ENCODE measurements at regions not wholly inside any gene's neighbourhood (a gene's known extent, or its start where the extent isn't known, plus 50 kb on each side); places are given as distances from the start of the nearest gene placed in this dataset.

DNA sequence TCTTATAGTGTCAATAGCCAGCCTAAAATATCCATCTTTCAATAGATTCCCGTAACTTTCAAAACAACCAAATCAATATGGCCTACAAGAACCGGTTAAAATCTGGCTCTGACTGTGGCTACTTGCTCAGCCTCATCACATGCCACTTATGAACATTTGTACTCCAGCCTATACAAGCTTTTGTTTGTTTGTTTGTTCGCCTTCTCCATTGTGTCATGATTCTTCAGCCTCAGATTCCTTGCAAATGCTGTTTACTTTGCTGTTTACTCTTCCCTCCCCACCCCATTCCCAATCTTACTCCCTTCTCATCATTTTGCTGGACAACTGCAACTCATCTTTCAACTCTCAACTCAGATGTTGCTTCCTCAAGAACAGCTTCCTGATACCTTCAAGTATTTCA, 161.2 kb downstream of the CAPZA3 start:
- no peak for DNase-seq (ENCODE audit: low spot score)

DNA sequence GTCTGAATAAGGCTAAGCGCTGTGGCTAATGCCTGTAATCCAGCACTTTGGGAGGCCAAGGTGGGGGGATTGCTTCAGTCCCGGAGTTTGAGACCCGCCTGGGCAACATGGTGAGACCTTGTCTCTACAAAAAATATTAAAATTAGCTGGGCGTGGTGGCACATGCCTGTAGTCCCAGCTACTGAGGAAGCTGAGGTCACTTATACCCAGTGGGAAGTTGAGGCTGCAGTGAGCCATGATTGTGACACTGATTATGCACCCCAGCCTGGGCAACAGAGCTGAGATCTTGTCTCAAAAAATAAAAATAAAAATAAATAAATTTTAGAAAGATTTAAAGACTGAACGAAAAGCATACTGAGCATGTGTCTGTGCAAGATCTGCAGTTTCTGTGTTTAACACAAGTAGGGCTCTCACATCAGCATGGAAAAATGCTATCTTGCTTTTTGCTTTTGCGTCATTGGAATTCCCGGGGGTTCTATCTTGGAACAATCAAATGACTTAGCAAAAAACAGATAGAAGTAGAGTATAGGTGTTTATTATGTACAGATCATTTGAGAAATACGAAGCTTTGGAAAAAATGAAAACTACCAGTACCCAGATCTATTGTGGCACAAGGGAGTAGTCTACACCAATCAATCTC, 161.9 kb downstream of the CAPZA3 start:
- DNase-seq (ENCODE audit: low spot score): no peak

DNA sequence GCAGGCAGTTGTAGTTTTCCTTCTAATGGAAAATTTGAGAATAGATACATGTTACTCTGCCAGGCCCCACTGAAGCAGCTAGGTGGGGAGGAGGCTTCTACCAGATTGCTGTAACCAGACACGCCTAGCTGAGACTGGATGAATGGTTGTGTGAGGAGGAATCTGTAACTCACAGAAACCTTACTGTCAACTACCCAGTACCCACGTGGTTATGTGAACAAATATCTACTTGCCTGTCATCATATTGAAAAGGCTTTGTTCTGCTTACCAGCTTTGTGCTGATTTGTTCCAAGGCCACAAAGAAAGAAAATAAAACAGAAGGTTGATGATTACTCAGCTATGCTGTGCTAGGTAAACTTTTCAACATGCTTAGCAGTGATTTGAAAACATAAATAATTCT, 167.2 kb downstream of the CAPZA3 start:
- no peak for DNase-seq (ENCODE audit: low spot score)

DNA sequence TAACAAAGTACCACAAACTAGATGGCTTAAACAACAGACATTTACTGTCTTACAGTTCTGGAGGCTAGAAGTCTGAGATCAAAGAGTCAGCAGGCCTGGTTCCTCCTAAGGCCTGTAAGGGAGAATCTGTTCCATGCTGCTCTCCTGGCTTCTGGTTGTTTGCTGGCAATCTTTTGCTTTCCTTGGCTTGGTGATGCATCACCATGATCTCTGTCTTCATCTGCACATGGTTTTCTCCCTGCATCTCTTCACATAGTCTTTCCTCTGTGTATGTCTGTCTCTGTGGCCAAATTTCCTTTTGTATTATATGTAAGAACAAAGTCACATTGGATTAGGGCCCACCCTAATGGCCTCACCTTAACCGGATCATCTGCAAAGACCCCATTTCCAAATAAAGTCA, 168.5 kb downstream of the CAPZA3 start:
- no peak for DNase-seq (ENCODE audit: low spot score)

DNA sequence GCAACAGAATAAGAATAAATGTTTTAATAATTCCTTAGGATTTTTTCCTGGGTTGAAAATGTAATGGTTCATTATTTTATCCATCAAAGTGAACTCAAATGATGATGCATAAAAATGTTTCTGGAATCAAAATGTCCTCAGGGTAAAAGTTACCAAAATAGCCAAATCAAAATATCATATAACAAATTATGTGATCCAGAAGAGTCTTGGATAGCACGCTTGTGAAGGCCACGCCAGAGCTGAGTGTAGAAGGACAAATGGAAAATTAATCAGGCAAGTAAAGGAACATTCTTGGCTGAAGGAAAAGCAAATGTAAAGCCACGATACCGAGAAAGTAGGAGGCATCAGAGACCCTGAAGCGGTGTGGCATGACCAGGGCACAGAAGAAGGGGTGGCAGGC, 169.2 kb downstream of the CAPZA3 start:
- DNase-seq (ENCODE audit: low spot score): no peak

DNA sequence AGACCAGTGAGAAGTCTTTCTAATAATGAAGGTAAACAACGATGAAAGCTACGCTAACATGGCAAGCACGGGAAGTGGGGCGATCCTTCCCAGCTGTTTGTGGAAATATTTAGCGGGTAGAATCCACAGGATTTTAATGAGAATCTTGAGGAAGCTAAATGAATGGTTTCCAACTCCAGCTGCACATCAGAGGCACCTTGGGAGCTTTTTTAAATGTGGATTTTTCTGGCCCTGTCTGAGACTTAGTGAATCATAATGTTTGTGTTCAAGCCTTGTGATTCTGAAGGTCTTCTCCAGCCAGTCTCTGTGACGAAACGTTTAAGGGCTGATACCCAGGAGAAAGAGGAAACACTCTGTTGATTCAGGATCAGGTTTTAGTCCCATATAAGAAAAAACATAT, 169.8 kb downstream of the CAPZA3 start:
- no peak for DNase-seq (ENCODE audit: low spot score)

DNA sequence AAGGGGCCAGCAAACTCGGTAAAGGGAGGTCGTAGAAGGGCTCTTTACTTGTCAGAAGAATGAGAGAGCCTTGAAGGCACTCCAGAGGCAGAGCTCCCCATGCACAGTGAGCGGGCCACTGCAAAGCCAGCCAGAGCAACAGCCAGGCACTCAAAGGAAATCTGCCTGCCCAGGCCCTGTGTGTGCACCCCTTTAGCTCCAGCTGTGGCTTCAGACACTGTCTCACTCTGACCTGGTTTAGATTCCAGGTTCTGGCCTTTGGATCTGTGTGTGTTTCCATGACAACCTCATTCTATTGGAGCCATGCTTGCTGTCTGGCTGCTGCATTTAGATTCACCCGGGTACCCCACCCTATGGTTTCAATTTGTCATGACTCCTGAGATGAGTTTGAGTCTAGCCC, 170.3 kb downstream of the CAPZA3 start:
- no peak for DNase-seq (ENCODE audit: low spot score)

DNA sequence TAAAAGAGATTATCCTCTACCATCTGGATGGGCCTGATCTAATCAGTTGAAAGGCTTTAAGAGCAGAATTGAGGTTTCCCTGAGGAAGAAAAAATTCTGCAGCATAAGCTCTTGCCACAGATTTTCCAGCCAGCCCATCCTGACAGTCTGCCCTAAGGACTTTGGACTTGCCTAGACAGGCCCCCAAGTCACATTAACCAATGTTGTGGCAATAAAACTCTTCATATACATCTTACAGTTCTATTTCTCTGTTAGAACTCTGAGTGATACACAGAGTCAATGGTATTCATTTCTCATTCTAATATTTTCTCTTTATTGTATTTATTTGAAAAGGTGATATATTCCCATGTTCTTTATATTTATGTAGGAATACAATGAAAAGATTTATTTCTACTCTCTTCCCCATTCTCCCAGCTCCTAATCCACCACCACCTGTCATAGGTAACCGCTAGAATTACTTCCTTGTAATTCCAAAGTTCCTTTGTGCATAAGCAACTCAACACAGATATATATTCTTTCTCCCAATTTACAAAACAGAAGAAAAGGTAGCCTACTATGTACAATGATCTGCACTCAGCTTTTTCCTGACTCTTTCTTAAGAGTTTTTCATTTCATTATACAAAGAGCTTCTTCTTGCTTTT, 182.1 kb downstream of the CAPZA3 start:
- DNase-seq (ENCODE audit: low spot score): peak; percentile 47

DNA sequence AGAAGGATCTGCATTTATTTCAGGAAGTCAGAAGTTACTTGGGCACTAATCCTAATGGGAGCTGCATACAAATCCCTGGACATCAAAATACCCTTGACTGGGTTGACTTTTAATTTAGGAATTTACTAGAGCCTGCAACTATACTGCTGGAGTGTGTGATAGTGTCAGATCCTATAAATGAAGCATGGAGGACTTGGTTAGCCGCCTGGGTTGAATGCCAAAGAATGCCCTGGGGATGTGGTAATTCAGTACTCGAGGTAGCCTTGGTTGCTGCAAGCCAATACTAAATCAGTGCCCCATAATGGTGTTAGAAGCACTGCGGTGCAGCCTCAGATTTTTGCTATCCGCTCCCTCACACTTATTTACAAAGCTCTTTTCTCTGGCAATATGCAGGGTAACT, 184.9 kb downstream of the CAPZA3 start:
- no peak for DNase-seq (ENCODE audit: low spot score)

DNA sequence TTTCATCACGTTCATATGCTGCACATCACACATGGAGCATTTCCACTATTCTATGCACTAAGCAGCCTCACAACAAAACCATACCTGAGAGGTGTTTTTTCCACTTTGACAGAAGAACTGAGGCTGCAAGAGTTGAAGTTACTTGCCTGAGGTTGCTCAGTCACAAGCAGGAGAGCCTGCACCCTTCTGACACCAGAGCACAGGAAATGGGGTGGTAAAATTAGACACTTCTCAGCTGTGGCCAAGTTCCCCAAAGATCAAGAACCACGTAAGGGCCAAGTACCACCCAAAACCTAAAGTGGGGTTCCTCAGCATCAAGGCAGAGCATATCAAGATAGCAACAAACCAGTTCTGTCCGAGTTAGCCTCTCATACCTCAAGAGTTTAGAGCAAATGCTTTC, 185.8 kb downstream of the CAPZA3 start:
- DNase-seq (ENCODE audit: low spot score): no peak

DNA sequence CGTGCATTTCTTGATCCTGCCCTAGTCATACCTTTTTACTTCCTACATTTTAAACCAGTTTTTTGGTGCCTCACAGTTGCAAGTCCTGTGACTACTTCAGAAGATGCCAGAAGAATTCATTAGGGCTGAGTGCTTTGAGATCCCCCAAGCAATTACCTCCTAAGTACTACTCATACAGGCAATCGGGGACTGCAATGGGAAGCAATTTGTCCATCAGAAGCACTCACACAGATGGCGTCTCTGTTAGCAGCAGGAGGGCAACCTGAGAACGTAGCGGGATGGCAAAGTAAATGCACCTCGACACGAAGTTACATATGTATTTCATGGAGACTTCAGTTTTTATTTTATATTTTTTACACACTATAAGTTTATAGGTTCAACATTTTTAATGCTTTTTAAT, 188.3 kb downstream of the CAPZA3 start:
- no peak for DNase-seq (ENCODE audit: low spot score)

DNA sequence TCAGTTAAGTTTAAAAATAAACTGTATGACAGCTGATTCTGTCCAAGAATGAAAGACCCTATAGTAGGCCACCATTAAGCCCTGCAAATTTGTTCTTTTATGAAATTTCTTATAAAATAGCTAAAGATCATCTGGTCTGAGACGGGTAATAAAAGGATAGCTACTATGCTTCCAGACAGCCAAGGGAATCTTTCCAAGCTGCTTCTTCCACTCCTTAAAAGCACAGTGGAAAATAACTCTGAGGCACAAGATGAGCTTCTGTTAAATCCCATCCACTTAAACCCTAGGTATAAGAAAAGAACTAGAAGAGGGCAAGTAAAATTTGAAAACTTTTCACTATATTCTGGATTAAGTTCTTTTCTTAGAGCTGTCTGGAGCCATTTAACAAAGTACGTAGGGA, 194.3 kb downstream of the CAPZA3 start:
- DNase-seq (ENCODE audit: low spot score): no peak

DNA sequence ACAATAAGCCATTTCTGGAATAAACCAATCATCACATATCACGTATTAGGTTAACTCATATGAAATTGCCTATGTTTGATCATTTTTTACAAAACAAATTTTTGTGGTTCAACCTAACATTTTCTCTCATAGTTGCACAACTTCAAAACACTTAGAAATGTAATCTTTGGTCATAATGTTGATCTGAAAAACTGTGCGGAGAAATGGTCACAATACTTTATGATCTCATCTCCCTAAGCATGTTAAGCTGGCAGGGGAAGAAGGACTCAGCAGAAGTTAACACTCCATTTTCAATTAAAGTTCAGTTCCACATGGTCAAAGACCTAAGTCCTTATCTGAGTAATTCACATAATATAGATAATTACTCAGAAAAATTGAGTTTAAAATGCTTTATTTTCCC, 194.8 kb downstream of the CAPZA3 start:
- DNase-seq (ENCODE audit: low spot score): no peak

DNA sequence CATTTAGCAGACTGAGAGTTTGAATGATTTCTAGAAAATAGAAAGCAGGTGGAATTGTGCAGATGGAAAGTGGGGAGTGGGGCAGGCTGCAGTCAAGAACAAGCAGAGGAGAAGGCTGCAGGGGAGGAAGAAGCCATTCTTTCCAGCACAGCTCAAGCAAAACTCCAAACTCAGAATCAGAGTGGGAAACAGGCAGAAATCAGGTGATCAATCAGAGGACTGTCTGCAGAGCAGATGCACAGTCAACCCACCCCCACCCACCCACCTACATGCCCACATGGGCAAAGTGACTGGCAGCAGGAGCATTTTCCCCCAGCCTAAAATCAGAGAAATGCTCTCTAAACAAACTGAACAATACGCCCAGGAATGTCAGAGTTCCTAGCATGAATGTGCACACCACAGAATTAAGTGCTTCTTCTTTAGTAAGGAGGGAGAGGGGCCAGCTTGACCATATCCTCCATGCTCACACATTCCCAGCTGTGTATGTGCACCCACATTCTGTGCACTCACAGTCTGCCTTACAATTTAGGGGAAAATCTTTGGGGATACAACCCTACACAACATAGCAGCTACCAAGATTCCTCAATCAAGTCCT, 194.1 kb upstream of the PLEKHA5 start:
- DNase-seq (ENCODE audit: low spot score): no peak

DNA sequence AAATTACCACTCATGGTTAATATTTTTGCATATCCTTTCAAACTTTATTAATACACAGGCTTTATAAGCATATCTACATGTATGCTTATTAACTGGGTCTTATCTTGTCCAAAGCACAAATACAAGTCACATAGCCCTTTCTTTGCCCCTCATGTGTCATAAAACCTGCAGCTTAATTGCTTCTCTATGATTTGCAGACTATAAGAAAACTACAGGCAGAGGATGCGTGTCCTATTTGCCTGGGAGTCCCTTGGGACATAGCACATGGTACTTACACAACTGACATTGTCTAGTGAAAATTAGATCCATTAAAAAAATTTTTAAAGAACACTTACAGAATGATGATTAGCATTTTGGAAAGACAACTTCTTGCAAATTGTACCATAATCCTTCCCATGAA, 190.5 kb upstream of the PLEKHA5 start:
- DNase-seq (ENCODE audit: low spot score): no peak

DNA sequence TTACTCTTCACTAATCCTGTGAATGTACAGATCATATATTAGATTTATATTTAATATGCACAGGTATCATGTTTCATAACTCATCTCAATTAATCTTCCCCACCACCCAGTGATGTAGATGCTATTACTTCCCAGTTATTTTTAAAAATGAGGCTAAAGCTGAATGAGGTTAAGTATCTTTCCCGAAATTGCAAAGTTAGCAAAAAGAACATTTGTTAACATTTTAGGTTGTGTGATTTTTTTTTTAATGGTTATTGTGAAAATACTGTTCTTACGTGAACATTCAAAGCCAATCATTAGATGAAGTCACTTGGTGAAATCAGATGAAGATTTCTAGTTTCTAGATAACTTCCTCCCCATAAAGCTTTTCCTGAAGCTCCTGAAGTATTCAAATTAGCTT, 186.9 kb upstream of the PLEKHA5 start:
- no peak for DNase-seq (ENCODE audit: low spot score)

DNA sequence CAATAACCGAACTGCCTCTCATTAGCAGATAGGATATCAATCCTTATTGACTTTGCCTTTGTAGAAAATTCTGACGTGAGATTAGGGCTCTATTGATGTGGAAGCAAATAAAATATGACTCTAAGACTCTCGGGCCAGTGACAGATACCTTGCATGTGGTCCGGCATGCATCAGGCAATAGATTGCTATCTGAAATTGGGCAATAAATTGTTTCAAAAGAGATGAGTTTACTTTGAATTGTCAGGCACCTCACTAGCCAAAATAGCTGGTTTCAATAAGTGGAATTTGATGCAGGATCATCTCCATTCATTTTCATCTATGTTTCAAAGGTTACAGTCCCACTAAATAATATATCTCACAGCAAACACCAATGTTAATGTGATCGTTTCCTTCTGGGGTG, 186.3 kb upstream of the PLEKHA5 start:
- no peak for DNase-seq (ENCODE audit: low spot score)

DNA sequence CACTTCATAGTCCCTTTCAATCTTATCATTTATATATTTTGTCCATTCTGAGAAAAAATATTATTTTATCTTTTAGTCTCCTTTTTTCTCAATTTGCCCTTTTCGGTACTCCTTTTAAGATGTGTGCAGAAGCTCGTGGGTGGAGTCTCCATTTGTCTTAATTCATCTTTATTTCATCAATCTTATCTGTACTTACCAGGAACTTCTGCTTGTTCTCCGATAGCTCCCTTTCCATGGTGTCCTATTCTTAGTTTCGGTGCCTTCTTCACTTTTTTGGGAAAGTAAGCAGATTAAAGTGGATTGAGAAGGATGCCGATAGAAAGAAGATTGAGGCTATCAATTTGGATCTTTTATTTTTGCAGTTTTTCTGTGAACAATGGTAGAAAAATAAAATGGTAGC, 183.4 kb upstream of the PLEKHA5 start:
- DNase-seq (ENCODE audit: low spot score): no peak

DNA sequence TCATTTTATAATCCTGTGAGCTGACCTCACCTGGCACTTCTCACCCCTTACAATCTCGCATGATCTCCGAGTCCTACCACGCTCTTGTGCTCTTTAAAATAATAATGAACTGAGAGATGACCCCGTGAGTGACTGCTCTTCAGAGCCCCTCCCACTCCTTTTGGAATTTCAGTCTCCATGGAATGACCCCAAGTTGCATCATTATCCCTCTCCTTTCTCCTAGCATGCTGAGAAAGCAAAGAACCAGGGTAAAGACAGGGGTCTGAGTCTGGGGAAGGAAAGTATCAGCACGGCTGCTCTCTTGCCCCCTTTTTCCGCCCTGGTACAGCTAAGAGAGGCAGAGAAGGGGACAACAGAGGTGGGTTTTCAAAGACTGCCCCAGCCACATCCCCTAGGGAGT, 178.3 kb upstream of the PLEKHA5 start:
- no peak for DNase-seq (ENCODE audit: low spot score)

DNA sequence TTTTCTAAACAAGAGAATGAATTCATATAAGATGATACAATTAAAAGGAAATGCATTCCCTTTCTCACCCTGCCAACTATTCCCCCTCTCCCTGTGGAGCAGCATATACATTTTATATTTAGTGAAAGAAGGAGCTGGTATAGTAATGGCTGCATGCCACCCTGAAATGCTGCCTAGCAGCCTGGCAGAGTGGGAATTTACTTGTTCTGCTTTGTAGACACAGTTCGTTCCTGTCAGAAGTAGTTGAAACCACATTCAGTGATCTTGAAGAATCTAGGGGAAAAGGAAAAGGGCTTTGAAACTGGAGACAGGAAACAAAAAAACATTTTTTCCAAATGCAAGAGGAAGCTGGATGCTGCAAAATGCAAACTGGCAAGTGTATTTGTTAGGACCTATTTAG, 176.0 kb upstream of the PLEKHA5 start:
- DNase-seq (ENCODE audit: low spot score): no peak

DNA sequence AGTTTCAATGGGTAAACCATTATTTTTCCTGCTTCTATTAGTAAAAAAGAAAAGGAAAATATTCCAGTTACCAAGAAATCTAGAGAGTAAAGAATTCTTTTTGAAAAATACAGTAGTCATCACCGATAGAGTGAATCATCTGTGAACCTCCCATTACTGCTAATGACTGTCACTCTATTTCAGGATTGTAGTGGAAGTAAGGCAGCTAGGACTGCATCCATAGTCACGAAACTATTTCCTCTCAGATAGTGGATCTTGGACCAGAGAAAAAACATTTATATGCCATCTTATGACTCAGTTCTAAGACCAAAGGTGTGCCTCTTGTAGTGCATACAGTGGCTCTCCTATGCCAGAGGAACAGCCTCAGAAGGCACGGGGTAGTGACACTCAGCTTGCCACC, 173.9 kb upstream of the PLEKHA5 start:
- no peak for DNase-seq (ENCODE audit: low spot score)

DNA sequence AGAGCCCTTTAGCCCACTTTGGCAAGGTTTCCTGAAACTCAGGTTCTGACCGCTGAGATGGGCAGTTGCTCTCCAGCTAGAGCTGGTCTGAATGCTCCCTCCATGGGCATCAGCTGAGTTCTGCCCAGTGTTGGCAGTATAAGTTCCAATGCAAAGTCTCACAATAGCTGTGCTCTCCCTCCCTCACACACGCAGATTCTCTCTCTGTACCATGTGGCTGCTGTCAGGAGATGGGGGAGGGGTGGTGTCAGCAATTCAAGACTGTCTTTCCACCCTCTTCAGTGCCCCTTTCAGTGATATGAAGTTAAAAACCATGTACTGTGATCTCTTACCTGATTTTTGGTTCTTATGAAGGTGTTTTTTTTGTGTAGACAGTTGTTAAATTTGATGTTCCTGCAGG, 164.3 kb upstream of the PLEKHA5 start:
- peak; percentile 11 for DNase-seq (ENCODE audit: low spot score)

DNA sequence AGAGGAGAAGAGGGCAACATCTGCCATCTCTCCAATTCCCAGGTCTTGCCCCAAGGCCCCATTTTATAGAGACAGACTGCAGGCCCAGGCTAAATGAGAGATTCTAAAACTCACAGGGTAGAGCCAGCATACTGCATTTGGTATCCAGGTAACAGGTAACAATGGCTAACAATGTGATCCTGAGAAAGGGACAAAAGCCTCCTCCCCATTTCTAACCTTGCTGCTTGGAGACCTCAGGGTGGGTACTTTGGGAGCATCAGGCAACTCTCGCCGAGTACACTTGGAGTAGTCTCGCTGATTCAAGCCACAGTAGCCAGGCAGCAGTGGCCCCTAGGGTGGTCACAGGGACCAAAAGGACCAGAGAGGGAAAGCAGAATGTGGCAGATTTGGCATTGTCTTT, 162.6 kb upstream of the PLEKHA5 start:
- no peak for DNase-seq (ENCODE audit: low spot score)

DNA sequence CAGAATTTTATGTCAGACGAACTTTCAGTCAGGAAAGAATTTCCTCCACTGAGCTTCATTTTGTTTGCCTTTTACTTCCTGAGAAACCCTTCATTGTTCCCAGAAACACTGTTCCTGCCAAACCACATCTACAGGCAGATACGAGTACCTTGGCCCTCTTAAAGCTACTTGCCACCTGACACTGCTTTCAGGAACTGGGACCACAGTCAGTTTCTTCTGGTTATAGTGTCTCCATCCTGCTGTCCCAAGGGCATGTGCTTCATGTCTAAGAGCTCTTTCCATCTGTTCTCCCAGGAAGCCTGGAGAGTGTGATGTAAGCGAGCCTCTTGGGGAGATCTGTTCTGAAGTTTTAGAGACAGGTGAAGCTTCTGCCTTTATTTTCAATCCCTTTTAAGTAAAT, 161.7 kb upstream of the PLEKHA5 start:
- DNase-seq (ENCODE audit: low spot score): no peak

Data from HT-29 (cell line).